HL-60 (cell line): ENCODE measurements at regions not wholly inside any gene's neighbourhood (a gene's known extent, or its start where the extent isn't known, plus 50 kb on each side); places are given as distances from the start of the nearest gene placed in this dataset.

Experiments
- DNase-seq, 2 experiments: peaks; one replicate each; pipeline ENCODE4 v3.0.0-alpha.2; 2010 to 2020; ENCODE audit warnings: low read depth in 1 of 2, low spot score in 1 of 2
- H3K27ac ChIP-seq: fragments of 250-450 bp; sonication (Bioruptor Pico); replicated peaks from 2 replicates; pipeline ENCODE4 v1.5.1; 2020; ENCODE audit warnings: mild to moderate bottlenecking, moderate library complexity
- H3K27me3 ChIP-seq: fragments of 250-450 bp; sonication (Bioruptor Pico); 2 replicates; pipeline ENCODE4 v1.5.1; 2021; ENCODE audit warnings: mild to moderate bottlenecking, moderate library complexity; ENCODE audit not compliant: insufficient read depth, poor library complexity, severe bottlenecking
- H3K4me3 ChIP-seq: replicated peaks from 2 replicates; pipeline ENCODE4 v1.5.1; 2011; ENCODE audit warnings: mild to moderate bottlenecking, control low read depth, low read length; ENCODE audit not compliant: insufficient read depth
- CTCF ChIP-seq: IDR thresholded peaks from one replicate; pipeline ENCODE4 v1.5.1; 2011; ENCODE audit warnings: low read length, control low read depth, inconsistent platforms; ENCODE audit not compliant: insufficient read depth
- GABPA ChIP-seq: IDR thresholded peaks from 2 replicates; pipeline ENCODE4 v1.6.1; 2012; ENCODE audit warnings: low read depth
- POLR2AphosphoS5 ChIP-seq: IDR thresholded peaks from 2 replicates; pipeline ENCODE4 v1.6.1; 2012; ENCODE audit warnings: low read depth
- REST ChIP-seq: IDR thresholded peaks from 2 replicates; pipeline ENCODE4 v1.6.1; 2012; ENCODE audit warnings: low read depth; ENCODE audit not compliant: insufficient replicate concordance
- SPI1 ChIP-seq: IDR thresholded peaks from 2 replicates; pipeline ENCODE4 v1.6.1; 2012; ENCODE audit warnings: low read depth, mild to moderate bottlenecking, borderline replicate concordance

GRCh38 chr12:118603610-118604361, 227.4 kb downstream of the SUDS3 start:
- no peaks in the 10 kb centered on the region for H3K27me3 ChIP-seq
- TF ChIP-seq POLR2AphosphoS5: no peak
- TF ChIP-seq GABPA: no peak
- TF ChIP-seq REST: no peak
- no peak for TF ChIP-seq CTCF
- TF ChIP-seq SPI1: no peak
- no peak overlapping the region for H3K27ac ChIP-seq
- no peak for DNase-seq
- H3K4me3 ChIP-seq: no peak overlapping the region

- no peak for TF ChIP-seq GABPA
- TF ChIP-seq POLR2AphosphoS5: no peak
- no peak for TF ChIP-seq CTCF
- no peak for TF ChIP-seq REST
- H3K27me3 ChIP-seq: no peaks in the 10 kb centered on the region
- DNase-seq: no peak
- no peak overlapping the region for H3K27ac ChIP-seq
- no peak overlapping the region for H3K4me3 ChIP-seq
Measured at GRCh38 chr12:118606690-118607089, 230.3 kb downstream of the SUDS3 start.

- DNase-seq: no peak
- no peak overlapping the region for H3K27ac ChIP-seq
Measured at GRCh38 chr12:118607831-118608230, 231.5 kb downstream of the SUDS3 start.

More at GRCh38 chr12:118607831-118608230, 231.5 kb downstream of the SUDS3 start:
- no peak for TF ChIP-seq SPI1
- TF ChIP-seq GABPA: no peak
- TF ChIP-seq CTCF: no peak
- no peak for TF ChIP-seq POLR2AphosphoS5
- H3K27me3 ChIP-seq: no peaks in the 10 kb centered on the region
- no peak overlapping the region for H3K4me3 ChIP-seq
